ENCODE measurements at regions not wholly inside any gene's neighbourhood (a gene's known extent, or its start where the extent isn't known, plus 50 kb on each side); places are given as distances from the start of the nearest gene placed in this dataset.

- no peaks in the 10 kb centered on the region; the same call in 1 of the 2 replicates for H3K27me3 Mint-ChIP-seq (ENCODE audit: insufficient read depth)
- H3K27ac Mint-ChIP-seq = no peak overlapping the region
- DNase-seq = no peak
- TF ChIP-seq, protein P1, sequence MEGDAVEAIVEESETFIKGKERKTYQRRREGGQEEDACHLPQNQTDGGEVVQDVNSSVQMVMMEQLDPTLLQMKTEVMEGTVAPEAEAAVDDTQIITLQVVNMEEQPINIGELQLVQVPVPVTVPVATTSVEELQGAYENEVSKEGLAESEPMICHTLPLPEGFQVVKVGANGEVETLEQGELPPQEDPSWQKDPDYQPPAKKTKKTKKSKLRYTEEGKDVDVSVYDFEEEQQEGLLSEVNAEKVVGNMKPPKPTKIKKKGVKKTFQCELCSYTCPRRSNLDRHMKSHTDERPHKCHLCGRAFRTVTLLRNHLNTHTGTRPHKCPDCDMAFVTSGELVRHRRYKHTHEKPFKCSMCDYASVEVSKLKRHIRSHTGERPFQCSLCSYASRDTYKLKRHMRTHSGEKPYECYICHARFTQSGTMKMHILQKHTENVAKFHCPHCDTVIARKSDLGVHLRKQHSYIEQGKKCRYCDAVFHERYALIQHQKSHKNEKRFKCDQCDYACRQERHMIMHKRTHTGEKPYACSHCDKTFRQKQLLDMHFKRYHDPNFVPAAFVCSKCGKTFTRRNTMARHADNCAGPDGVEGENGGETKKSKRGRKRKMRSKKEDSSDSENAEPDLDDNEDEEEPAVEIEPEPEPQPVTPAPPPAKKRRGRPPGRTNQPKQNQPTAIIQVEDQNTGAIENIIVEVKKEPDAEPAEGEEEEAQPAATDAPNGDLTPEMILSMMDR (IDR thresholded peaks at IDR 0.05) = no peak
- H3K36me3 Mint-ChIP-seq (ENCODE audit: low read depth) = no peaks in the 10 kb centered on the region
- H3K4me3 Mint-ChIP-seq = no peak overlapping the region
- no peaks in the 10 kb centered on the region; the same call in 1 of the 2 replicates for H3K9me3 Mint-ChIP-seq
- H3K4me1 Mint-ChIP-seq (ENCODE audit: low read depth) = no peaks in the 10 kb centered on the region; the same call in 1 of the 2 replicates
These were observed 88.2 kb upstream of the FAM83B start for GRCh38 chr6:54758340-54758739.

DNA sequence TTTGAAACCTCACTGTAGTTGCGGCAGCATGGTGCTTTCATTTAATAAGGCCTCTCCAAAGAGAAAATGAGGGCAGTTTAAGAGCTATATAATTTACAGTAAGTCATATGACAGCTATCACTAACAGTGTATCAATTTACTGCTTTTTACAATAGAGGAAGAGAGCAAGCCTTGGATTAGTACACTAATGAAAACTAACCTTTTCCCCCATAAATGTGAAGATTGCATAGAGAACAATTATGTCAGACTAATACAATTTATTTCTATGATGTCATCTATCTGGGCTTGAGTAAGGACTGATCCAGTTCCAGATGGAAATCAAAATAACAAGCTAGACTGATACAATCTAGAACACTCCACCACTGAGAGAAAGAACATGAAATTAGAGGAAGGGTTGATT is 78.1 kb upstream of the FAM83B start:
- H3K27ac Mint-ChIP-seq = no peak overlapping the region
- H3K27me3 Mint-ChIP-seq (ENCODE audit: insufficient read depth) = no peaks in the 10 kb centered on the region
- TF ChIP-seq, protein P1 (IDR thresholded peaks at IDR 0.05) = no peak
- H3K36me3 Mint-ChIP-seq (ENCODE audit: low read depth) = no peaks in the 10 kb centered on the region
- H3K9me3 Mint-ChIP-seq = no peaks in the 10 kb centered on the region
- no peaks in the 10 kb centered on the region for H3K4me1 Mint-ChIP-seq (ENCODE audit: low read depth)
- no peak for DNase-seq
- no peak overlapping the region for H3K4me3 Mint-ChIP-seq

DNA sequence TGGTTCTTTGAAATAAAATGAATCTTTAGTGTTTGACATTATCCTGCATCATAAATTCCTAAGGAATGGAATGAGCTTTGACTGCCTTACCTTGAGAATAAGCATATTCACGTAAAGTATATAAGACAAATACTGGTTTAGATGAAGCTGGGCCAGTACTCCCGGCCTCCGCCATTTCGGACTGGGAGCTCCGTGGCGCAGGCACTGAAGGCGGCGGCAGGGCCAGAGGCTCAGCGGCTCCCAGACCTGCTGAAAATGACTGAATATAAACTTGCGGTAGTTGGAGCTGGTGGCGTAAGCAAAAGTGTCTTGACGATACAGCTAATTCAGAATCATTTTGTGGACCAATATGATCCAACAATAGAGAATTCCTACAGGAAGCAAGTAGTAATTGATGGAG is 76.2 kb upstream of the FAM83B start:
- Mint-ChIP-seq H3K9me3 (no peaks in the 10 kb centered on the region), H3K4me3 (no peak overlapping the region), H3K4me1 (ENCODE audit: low read depth) (no peaks in the 10 kb centered on the region), H3K36me3 (ENCODE audit: low read depth) (no peaks in the 10 kb centered on the region), H3K27me3 (ENCODE audit: insufficient read depth) (no peaks in the 10 kb centered on the region), H3K27ac (no peak overlapping the region)
- DNase-seq = no peak
- TF ChIP-seq, protein P1 (IDR thresholded peaks at IDR 0.05) = no peak

DNA sequence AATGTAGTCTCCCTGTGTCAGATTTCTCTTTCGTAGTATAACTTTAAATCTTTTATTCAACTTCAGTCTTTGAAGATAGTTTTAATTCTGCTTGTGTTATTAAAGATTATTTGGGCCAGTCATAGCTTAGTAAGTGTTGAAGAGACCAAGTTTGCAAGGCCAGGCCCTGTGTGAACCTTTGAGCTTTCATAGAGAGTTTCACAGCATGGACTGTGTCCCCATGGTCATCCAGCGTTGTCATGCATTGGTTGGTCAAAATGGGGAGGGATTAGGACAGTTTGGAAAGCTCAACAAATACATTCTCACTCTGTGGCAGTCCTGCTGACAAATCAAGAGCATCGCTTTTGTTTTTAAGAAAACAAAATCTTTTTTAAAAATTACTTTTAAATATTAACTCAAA is 74.6 kb upstream of the FAM83B start:
- no peak overlapping the region for H3K4me3 Mint-ChIP-seq
- H3K27ac Mint-ChIP-seq = no peak overlapping the region
- DNase-seq = no peak
- no peaks in the 10 kb centered on the region for H3K4me1 Mint-ChIP-seq (ENCODE audit: low read depth)
- no peaks in the 10 kb centered on the region for H3K27me3 Mint-ChIP-seq (ENCODE audit: insufficient read depth)
- TF ChIP-seq, protein P1 (IDR thresholded peaks at IDR 0.05) = no peak
- H3K36me3 Mint-ChIP-seq (ENCODE audit: low read depth) = no peaks in the 10 kb centered on the region
- H3K9me3 Mint-ChIP-seq = no peaks in the 10 kb centered on the region

GRCh38 chr6:54772610-54773009 is 74.0 kb upstream of the FAM83B start:
- Mint-ChIP-seq H3K4me1 (ENCODE audit: low read depth) (no peaks in the 10 kb centered on the region), H3K27ac (no peak overlapping the region), H3K36me3 (ENCODE audit: low read depth) (no peaks in the 10 kb centered on the region), H3K27me3 (ENCODE audit: insufficient read depth) (no peaks in the 10 kb centered on the region), H3K4me3 (no peak overlapping the region), H3K9me3 (no peaks in the 10 kb centered on the region)
- no peak for DNase-seq
- TF ChIP-seq, protein P1 (IDR thresholded peaks at IDR 0.05) = no peak

DNA sequence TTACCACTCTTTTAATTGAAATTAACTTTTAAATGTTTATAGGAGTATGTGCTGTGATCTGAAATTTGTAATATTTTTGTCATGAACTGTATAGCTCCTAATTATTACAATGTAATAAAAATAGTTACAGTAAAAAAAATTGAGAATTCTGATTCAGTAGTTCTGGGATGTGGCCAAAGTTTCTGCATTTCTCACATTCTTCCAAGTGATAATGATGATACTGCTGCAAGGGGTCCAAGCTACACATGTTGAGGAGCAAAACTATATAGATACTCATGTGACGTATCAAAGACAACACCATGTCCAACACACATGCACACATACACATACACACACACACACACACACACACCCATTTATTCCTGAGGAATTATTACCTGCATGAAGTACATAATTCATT is 71.0 kb upstream of the FAM83B start:
- no peak for DNase-seq
- no peaks in the 10 kb centered on the region for H3K36me3 Mint-ChIP-seq (ENCODE audit: low read depth)
- H3K27ac Mint-ChIP-seq = no peak overlapping the region
- no peaks in the 10 kb centered on the region for H3K4me1 Mint-ChIP-seq (ENCODE audit: low read depth)
- H3K27me3 Mint-ChIP-seq (ENCODE audit: insufficient read depth) = peaks cover 2% of the 10 kb centered on the region; the same call in 1 of the 2 replicates
- TF ChIP-seq, protein P1 (IDR thresholded peaks at IDR 0.05) = no peak
- H3K4me3 Mint-ChIP-seq = no peak overlapping the region
- H3K9me3 Mint-ChIP-seq = no peaks in the 10 kb centered on the region
